ENCODE measurements at regions not wholly inside any gene's neighbourhood (a gene's known extent, or its start where the extent isn't known, plus 50 kb on each side); places are given as distances from the start of the nearest gene placed in this dataset.

DNA sequence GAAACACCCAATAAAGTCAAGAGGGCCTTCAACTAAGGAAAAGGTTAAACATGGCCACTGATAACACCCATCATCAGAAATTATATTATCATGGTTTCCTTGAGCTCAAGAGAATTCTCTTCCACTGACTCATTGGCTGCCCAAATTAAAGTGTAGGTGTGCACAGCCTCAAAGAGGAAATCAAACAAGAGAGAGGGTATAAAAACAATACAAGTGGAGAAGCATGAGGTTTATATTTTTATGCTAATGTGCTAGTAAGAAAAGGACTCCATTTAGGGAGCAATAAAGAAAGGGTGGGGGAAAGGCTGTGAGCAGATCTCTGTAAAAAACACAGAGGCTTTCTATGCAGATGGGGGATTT is 168.8 kb upstream of the VRK2 start:
- intact Hi-C loops (cut with micrococcal nuclease), result no loop called here

DNA sequence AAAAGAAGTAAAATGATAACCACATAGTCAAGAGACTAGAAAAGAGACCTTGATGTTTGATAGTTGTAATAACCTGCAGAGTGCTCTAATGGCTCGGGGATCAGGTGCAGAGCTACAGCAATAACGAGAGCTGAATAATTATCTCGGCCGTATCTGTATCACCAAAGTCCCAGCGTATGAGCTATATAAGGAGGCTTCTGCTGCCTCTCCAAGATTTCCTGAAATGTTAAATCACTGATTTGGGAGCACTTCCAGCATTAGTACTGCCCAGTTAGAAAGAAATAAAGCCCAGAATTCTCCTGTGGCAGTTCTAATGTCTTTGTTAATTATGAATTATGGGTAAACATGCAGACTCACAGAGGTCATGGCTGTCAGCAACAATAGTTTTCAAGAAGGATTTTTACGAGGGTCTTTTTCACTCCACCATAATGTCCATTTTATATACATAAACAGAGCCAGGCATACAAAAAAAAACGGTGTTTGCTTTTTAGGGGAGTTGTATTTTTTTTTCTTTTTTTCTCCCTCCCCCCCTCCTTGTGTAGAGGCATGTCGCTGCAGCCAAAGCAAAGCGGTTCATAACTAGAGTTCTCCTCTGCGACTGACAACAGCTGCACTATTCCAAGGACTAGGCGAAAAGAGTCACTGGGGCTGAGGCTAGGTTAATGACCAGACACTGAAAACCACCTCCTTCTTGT is 168.3 kb upstream of the VRK2 start:
- intact Hi-C loops (cut with micrococcal nuclease), result no loop called here

DNA sequence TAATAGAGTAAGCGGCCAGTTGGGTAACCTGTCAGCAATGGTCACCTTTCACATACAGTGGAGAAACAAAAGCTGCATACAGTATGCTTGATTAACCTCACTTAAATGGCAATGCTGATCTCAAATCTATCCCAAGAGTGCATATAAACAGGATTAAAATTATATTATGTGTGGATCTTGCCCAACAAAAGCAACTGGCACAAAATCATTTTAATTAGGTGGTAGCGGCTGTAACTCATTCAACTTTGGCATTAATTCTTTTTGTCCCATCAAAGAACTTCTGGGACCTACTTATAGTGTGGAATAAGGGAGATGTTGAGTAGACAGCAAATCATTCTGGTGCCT is 167.8 kb upstream of the VRK2 start:
- intact Hi-C loops (cut with micrococcal nuclease), result no loop called here

DNA sequence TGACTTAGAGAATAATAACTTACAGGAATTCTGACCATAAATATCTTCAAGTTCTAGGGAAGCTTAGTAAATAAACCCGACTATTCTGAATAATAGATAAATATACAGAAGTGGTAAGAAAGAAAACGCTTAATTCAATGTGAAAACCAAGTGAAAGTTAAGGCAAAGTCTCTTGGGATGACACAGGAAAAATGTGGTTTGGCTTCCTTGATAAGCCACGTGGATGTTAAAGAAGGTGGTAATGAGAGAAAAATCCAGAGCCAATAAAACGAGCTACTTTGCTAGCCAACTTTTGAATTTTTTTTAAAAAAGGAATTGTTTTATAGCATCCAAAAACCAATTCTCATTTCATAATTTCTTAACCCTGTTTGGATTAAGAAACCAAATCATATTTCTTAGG is 166.2 kb upstream of the VRK2 start:
- intact Hi-C loops (cut with micrococcal nuclease), result no loop called here

DNA sequence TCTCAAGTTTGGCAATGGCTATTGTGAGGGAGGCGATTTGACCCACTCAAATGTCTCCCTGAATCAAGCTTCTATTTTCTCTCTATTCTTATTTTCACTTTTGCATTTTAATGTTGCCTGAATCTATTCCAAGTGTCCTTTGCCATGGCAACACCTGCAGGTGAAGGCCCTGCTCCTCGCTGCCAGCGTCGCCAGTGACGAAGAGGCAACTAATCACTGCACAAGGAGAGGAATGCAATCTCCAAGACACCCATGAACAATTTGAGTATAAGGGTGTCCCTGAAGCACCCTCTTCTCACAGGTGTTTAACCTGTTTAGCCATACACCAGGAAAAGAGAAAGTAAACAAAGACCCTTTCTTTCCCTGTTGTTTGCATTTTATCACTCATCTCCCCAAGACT is 165.6 kb upstream of the VRK2 start:
- intact Hi-C loops (cut with micrococcal nuclease), result no loop called here

DNA sequence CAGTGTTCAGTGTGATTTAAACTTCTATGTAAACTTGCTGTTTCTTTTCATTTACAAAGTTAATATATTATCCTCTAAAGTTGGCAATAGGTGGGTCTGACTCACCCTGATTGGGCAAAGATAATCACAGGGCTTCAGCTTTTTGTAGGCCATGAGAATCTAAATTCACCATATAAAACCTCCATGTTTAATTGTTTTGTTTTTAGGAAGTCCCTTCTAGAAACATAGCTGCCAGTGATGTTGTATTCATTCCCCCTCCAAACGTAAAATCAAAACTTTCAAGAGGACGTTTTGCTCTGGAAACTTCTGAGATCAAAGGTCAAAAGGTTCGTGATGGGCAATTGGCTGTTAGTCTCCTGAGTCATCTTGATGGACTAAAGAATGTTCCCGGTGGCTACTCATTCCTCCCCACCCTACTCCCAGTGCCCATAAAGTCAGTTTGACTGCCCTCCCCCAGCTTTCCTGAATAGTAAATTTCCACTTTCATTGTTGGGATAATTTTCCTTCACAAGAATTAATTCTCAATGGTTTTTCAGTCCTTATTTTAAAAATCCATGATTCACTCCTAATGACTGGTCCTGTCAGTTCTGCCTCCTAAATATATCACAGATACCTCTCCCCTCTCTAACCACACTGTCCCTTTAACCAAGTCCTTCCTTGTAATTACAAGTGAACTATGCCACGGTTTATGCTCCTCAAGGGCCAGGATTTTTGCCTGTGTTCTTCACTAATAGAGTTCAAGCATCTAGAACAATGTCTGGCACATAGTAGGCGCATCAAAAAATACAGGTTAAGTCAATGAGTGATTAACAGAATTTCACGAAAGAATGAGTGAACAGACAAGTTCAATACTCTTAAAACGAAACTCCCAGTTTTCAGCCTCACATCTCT is 164.4 kb upstream of the VRK2 start:
- intact Hi-C loops (cut with micrococcal nuclease), result no loop called here

DNA sequence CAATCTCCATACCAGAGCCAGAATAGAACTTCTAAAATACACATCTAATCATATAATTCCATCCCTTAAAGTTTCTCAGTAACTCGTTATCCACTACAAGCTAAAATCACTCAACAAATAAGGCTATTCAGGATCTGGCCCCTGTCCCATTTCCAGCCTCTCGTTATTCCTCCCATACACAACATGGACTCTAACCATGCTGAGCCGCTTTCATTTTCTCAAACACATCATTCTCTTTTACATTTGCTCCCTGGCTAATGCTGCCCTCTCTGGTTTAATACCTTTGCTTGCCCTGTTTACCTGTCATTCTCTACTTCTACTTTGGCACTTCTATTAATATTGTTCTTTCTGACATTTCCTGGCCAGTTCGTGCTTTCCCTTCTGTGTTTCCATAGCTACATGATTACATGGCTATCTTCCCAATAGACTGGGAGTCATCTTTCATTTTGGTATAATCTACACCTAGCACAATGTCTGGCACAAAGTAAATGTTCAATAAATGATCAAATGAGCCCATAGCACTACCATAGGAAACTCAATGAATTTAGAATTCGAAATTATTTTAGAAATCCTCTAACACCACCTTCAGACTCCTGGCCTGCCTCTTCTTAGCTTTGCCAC is 163.6 kb upstream of the VRK2 start:
- intact Hi-C loops (cut with micrococcal nuclease), result no loop called here

DNA sequence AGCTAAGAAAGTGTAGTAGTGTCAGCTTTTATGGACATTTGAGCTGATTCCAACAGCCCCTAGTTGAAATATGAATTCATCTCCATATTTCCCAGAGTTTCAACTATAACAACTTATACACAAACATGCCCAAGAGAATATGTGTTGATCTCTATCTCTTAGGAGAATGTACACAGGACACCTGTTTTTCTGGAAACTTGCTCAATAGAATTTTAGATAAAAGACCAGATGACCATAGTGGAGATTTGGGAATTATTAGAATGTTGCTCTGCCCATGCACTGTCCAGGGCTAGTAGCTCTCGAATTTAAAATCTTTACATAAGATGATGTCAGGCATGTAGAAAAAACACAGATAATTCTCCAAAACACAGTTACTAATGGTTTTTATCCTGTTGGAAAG is 162.3 kb upstream of the VRK2 start:
- intact Hi-C loops (cut with micrococcal nuclease), result no loop called here

DNA sequence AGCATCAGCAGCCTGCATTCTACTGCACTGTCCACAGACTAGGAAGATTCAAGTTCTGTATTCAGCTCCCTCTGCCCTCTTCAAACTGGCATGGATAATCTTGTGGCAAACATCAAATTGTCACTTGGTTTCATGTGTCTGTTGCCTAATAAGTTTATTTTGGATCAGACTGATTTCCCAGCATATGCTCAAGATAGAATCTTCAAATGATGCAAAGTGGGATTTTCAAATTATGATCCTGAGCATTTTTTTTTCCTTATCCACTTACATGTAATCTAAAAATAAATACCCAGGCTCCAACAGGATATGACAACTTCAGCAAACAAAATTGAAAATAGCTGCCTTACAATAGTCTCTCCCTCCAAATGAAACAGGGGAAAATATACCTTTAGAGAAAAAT is 160.9 kb upstream of the VRK2 start:
- intact Hi-C loops (cut with micrococcal nuclease), result no loop called here

DNA sequence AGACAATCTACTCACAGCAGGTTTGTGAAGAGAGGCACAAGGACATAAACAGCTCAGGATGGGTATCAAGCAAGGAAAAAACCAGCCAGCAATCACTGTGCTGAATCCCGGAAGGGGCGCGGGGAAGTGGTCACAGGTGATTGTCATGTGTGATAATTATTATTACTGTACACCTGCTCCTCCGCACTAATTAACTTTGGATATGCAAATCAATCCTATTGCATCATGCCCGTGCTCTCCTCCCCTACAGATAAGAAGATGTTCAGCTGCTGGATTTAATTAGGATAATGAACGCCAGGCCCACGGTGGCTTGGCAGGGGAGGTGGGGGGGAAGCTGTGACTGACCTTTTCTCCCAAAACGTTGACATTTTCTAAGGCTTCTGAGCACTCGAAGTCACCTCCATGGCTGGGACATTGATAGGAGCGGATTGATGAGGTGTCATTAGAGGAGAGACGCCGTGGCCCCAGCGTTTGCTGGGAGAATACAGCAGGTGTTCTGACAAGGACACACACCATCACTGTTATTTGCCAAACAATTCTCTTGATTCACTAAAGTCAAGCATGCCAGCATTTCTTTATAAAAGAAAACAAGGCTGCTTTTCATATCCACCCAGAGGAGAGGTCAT is 160.3 kb upstream of the VRK2 start:
- intact Hi-C loops (cut with micrococcal nuclease), result no loop called here

DNA sequence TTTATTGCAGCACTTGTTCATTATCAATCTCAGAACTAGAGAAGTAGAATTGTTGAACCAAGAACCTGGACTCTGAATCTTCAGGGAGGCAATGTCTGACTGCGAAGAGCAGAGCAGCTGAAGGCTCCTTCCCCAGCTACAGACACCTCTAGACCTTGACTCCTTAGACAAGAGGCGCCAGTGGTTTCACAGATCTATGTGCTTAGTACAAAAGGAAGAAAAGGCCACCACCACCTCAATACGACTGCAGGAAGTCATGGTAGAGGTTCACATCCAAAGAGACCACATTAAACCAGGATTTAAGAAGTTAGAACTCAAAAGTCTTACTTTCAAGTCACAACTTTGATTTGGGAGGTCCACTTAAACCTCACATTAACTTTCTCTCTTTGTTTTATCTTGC is 158.1 kb upstream of the VRK2 start:
- intact Hi-C loops (cut with micrococcal nuclease), result no loop called here

DNA sequence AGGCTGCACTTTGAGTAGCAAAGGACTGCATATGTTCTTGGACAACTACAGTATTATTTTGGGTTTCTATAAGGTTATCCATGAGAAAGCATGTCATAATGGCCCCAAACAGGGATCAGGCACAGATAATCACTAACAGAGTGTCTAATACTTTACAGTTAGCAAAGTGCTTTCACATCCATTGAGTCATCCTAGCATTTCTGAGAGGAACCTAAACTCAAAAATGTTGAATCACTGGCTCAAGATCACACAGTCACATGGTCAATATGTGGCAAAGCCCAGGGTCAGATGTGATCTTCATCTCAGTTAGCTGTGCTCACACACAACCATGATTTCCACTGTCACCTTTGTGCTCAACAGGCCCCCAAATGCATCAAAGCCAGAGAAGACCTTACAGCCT is 156.1 kb upstream of the VRK2 start:
- intact Hi-C loops (cut with micrococcal nuclease), result no loop called here

DNA sequence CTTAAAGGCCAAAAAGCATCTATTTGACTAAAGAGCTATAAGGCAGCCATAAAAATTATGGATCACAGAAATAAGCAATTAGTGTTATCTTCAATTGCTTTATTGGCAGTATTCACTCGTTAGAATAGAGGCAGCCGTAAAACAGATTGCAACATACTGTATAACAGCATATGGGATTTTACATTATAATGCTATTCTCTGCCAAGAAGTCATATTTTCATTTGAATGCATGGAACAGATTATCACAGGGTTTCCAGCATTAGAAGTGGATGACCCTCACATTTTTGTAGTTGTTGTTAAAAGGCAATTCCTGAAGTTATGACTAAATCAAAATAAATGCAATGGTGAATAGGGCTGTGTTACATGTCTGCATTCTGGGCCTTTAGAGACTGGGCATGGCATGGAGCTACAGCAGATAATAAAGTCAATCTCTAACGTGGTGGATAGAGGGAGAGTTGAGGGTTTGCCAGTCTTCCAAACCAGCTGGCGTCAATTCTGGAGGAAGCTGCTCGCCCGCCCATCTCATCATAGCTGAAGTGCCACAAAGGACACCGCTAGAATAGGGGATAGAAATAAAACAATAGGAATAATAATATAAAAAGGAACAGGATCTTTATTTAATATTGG is 155.4 kb upstream of the VRK2 start:
- intact Hi-C loops (cut with micrococcal nuclease), result no loop called here

DNA sequence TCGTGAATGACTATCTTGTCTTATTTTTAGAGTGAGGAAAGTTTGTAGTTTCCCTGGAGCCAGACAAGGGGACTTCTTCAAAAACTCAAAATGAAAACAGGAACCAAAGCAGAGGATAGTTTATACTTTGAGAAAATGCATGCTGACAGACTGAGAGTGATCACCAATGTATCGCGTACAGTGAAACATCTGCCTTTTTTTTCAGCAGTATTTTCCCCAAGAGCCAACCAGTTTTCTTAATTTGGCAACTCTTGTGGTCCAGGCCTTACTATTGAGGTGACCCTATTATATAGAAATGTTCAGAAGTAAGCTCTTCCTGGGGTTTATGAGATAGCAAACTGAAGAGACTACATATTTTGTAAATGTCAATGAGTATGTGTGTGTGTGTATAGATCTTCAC is 153.7 kb upstream of the VRK2 start:
- intact Hi-C loops (cut with micrococcal nuclease), result no loop called here

DNA sequence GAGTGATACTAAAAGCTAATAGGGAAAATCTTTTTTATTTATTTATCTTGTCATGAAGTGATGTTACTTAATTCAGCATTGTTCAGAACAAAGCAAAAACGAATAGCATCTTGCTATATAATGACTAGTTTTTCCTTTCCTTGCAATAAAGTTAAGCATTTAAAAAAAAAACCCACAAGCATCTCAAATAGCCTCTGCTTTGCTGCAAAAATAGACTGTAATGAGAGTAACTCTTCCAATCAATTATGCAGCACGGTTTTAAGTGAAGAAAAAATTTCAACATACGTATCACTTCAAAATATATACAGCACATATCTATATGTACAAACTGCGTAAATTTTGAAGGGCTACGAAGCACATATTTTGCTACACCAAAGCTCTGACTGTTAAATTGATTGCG is 153.3 kb upstream of the VRK2 start:
- intact Hi-C loops (cut with micrococcal nuclease), result no loop called here

DNA sequence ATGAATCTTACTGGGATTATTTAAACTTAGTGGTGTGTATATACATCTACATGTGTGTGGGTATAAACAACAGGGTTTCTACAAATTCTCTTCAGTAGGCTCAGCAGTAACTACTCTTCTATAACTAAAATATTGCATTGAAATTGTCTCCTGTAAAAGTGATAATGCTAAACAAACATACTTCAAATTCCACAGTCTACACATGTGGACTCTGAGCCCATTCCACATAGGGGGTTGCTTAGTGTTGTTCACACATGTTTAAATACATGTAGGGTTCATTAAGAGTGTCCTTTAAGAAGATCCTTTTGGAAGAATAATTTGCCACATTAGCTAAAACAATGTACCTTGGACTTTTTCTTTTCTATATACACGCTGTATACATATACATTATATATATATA is 152.8 kb upstream of the VRK2 start:
- intact Hi-C loops (cut with micrococcal nuclease), result no loop called here

DNA sequence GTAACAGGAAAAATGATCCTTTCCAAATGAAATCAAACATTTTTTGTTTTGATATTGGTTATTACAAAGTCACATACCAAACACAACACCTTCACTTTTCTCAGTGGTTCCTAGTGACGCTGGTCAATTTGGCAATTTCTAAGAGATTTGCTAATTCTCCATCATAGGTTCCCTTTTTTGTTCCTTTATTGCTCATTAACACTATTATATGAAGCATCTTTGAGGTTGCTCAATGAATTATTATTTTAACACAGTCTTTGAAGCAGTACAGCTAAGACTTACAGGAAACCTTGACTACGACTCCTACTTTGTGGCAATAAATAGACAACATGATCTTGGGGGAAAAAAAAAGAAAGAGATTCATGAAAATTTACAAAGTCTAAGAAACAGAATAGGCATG is 152.2 kb upstream of the VRK2 start:
- intact Hi-C loops (cut with micrococcal nuclease), result no loop called here

DNA sequence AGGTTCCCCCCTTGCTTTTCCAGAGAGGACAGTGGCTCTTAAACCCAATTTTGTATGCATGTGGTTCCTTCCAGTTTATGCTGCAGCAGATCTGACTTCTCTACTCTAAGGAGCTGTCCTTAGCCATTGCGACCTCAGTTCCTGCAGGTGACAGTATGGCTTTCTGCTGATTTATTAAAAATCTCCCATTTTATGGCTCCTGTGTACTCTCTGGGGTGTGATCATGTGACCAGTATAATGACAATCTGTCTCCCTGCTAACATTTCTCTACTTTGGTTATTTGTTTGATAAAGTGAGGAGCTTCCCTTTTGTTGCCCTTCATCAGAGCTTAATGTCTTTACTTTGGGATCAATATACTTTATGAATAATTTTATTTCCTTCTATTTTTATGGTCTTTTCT is 148.7 kb upstream of the VRK2 start:
- intact Hi-C loops (cut with micrococcal nuclease), result no loop called here

DNA sequence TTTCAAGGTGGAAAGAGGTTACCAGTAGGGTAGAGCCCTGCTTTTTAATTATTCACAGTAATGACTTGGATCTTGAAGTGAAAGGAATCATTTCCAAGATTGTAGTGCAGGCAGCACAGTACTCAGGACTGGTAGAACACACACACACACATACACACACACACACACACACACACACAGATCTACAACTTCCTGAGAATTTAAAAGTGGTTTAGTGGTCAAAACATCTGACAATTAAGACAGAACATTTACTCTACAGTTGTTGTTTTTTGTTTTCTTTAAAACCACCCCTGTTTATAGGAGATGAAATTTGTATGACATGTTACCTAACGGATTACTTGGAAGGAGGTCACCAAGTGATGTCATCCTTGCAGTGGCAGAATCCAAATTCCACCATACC is 146.7 kb upstream of the VRK2 start:
- intact Hi-C loops (cut with micrococcal nuclease), result no loop called here

DNA sequence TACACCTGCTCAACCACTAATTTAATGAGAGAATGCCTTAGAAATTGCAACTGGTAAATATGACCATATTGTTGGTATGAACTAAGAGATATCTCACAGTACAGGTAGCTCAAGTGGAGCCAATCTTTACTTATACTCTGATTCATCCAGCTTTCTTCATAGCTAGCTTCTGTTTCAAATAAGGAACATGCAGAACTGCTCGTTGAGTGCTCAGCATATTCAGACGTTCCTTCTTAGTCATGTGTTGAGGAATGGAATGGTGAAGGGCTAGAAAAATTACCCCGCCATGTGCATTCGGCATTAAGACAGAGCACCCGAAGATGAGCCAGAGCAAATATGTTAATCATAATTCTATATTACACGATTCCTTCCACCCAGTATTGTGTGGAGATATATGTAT is 144.0 kb upstream of the VRK2 start:
- intact Hi-C loops (cut with micrococcal nuclease), result no loop called here

DNA sequence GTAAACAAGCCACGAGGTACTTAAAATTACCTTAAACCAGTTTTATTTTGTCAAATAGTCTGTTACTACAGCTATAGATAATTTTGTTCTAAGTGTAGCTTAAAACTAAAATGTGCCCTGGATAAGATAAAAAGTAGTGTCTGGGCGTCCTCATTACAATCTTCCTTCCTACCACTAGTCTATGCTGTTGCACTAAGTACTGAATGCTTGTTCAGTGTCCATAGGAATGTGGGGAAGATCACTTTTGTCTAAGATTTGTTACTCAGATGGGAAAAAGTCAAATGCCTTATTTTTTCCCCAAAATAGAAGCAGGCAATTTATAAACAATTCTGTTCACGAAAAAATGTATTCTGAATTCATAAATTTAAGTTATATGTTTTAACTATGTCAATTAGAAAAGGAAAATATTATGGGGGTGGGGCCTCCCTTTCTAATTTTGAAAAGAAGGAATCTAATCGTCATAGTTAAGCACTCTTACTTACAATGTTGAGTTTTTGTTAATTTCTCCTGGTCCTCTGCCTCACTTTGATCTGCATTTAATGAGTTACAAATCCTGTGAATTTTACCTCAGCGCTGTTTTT is 140.4 kb upstream of the VRK2 start:
- intact Hi-C loops (cut with micrococcal nuclease), result loop anchor here (5.0 kb wide), 3 partner anchors 149 to 1121 kb away; no protein-coding TSS in a partner anchor
